ENCODE measurements at regions not wholly inside any gene's neighbourhood (a gene's known extent, or its start where the extent isn't known, plus 50 kb on each side); places are given as distances from the start of the nearest gene placed in this dataset.

DNA sequence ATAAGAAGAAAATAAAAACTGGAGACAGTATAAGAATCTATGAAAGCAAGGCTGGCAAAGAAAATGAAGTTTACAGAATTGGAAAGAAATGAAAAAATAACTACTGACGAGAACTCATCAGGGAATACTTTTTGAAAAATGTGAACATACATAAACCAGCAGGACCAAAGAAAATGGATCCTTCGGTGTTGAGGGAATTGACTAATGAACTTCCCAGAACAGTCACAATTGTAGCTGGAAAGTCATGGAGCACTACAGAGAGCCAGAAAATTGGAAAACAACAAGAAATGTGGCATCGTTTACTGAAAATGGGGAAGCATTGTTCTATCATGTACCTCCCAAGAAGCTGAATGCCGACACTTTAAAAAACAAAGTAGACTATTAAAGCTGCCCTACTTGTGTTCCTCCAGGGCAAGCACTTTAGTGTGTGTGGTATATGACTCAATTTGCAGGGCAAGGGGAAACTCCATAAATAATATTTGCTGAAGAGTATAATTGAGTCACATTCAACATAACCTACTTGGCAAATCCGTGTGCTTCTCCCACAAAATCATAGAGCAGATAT lies 1221.6 kb upstream of the NRXN1 start:
- no peak for DNase-seq

DNA sequence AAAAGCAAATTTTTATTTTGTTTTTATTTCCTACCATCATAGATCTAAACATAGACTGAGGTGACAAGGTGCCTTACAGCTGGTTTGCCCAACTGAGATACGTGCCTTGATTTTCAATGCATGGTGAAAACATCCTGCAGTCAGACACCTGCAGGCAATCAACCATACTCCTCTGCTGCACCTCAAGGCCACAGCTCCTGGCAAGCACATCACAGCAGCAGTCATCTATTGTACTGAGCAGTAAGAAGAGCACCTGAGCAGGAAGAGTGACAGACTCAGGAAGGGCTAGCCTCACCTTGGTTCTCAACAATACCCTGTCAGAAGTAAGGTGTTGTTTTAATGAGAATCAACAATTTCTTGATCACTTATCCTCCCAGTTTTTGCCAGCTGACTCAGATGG lies 1206.8 kb upstream of the NRXN1 start:
- DNase-seq: no peak

DNA sequence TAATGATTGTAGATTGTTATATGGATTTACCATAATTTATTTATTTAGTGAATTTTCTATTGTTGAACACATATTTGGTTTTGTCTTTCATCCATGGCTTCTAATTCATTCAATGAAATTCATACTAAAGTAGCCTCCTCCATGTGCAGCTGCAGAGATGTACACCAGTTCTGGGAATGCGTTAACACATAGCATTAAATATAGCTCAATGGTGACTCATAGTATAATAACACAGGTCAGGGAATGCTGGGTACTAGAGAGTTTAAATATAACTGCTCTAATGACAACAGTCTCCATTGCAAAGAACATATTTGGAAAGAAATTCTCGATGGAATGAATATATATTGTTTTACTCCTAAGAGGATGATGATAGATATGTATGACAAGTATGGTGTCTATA lies 1190.2 kb upstream of the NRXN1 start:
- DNase-seq: no peak

DNA sequence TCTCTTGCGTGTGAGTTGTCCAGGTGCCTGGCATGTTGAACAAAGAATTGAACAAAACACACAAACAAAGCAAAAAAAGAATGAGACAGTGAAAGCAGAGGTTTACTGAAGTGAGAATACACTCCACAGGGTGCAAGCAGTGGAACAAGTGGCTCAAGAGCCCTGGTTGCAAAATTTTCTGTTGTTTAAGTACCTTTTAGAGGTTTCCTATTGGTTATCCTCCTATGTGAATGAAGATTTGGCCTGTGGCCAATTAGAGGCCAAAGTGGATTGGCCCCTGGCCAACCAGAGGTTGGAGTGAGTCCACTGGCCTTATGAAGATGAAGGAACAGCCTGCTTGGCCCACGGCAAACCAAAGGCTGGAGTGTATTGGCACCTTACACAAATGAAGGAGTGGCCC lies 1188.5 kb upstream of the NRXN1 start:
- DNase-seq: peak; percentile 0

DNA sequence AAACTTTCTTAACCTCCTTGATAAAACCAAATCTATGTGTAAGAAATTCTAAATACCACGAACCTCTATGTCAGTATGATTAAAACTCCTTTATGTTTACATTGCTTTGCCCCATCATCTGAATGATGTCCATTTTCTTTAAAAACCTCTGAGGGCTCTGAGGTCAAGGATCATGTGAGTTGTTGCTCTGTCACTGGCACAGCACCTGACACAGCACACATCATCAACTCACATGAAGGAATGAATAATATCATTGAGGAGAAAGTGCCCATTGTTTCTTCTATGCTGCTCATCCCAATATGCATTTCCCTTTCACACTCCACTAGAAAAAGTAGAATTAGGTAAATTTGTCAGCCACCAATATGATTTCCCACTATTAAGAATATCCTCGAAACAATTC lies 1178.7 kb upstream of the NRXN1 start:
- DNase-seq: no peak

DNA sequence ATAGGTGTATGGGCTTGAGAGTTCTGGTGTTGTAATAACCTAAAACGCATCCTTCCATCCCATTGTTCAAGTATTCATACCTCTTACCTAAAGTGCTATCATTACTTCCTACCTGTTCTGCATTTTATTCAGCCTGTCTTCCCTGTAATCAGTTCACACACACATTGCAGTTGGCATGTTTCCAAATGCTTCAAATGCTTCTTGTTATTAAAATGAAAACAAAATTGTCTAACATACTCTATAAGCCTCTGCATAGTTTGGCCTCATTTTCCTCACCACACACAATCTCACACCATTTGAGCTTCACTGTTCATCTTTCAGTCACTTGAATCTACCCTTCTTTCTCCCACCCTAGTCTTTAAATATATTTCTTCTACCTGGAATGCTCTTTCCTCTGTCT lies 1178.2 kb upstream of the NRXN1 start:
- DNase-seq: no peak

DNA sequence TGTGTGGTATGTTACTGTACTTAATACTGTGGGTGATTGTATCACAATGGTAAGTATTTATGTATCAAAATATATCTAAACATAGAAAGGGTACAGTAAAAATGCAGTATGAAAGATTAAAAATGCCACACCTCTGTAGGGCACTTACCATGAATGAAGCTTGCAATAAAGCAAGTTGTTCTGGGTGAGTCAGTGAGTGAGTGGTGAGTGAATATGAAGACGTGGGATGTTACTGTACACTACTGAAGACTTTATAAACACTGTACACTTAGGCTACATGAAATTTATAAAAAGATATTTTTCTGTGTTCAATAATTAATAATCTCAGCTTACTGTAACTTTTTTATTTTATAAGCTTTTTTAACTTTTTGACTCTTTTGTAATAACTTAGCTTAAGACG lies 1162.4 kb upstream of the NRXN1 start:
- DNase-seq: no peak

DNA sequence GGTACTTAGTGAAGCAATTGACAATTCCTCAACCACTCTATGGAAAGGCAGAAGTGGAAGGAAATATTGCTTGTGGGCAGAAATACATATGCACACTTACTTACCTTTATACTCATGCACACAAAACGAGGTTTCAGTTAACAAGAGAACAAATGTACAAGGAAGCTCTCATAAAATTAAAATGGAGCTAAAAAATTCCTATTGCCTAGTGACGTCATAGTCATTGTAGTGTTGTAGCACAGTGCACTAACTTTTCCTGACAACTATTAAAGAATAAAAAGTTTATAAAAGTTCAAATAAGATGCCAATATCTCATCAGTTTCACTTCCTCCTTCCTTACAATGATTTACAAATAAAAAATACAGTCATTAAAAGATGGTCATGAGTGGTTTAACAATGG lies 1161.9 kb upstream of the NRXN1 start:
- no peak for DNase-seq

DNA sequence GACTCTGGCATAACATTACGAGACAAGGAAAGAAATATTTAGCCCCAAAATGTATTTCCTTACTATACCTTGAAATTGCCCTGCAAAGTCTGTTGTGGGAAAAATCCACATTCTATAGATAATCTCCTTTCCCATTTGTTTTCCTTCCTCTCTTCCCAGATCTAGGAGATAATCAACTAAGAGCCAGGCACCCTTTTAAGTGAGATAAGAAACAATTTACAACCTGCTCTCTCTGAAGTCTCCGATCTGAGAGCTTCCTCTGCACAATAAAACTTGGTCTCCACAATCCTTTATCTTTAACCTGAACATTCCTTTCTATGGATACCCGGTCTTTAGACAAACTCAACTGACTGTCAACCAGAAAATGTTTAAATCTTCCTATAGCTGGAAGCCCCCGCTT lies 1160.7 kb upstream of the NRXN1 start:
- DNase-seq: no peak

DNA sequence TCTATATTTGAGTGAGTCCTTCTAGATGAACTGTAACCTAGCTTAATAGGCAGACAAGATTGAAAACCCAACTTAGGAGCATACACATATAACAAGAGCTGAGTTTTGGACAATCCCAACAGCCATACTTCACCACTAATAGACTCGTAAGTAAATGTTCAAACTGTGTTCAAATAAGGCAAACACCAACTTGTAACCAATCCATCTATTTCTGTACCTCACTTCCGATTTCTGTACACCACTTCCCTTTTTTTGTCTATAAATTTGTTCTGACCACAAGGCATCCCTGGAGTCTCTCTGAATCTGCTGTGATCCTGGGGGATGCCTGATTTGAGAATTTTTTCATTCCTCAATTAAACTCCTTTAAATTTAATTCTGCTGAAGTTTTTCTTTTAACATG lies 1149.1 kb upstream of the NRXN1 start:
- DNase-seq: no peak

DNA sequence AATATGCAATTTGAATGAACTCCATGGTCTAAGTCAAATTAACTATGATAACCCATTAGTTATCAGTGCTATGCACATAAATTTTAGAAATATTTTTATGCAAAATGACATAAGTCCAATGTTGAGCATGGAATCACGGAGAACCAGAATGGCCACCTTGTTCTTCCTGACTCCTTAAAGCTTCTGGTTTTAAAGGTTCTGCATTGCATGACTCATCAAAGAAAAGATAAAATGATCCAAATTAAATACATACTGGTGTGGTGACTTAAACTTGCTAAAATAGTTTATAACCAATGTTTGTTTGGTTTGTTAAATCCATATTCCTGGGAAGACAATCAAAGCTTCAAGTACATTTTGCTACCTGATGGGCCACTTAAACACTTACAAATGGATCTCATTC lies 1146.9 kb upstream of the NRXN1 start:
- no peak for DNase-seq

DNA sequence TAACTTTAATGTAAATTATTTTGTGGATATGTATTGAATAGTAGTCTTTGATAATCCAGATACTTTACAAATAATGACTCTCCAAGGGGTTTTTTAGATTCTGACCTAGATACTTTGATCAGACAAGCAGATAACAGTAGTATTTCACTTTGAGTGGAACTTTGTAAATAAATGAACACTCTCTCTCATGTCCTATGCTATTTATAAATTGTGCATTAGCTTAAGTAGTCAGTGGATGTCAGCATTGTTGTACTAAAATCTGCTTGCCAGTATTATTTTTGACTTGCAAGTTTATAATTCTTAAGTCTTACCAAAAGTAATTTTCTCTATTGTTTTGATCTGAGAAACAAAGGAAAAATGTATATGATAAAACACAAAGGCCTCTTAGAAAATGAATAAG lies 1113.1 kb upstream of the NRXN1 start:
- DNase-seq: no peak

DNA sequence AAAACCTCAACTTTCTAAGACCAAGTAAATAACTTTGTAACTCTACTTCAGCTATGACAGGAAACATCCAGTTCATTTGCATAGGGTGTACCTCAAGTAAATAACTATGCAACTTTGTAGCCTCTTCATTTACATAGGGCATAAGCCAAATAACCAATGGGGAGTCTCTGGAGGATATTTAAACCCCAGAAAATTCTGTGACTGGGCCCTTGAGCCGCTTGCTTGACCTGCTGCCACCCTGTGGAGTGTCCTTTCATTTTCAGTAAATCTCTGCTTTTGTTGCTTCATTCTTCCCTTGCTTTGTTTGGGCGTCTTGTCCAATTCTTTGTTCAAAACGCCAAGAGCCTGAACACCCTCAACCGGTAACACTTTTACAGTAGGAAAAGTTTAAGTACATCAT lies 1112.7 kb upstream of the NRXN1 start:
- no peak for DNase-seq

DNA sequence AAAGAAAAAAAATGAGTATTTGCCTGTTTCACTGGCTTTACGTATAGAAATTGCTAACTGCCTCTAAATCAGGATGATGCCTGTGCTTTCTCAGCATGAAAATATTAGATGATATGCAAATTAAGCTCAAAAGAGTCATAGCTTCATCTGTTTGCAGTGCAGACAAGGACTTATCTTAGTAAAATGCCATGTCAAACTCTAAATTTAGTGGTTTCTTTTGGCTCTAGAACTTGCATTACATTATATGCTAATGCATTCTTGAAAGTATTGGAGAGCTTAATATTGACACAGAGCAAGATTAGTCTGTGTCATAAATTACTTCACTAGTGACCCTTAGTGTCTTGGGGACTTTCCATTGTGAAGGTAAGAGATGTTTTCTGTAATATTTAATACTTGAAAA lies 1109.1 kb upstream of the NRXN1 start:
- DNase-seq: no peak

DNA sequence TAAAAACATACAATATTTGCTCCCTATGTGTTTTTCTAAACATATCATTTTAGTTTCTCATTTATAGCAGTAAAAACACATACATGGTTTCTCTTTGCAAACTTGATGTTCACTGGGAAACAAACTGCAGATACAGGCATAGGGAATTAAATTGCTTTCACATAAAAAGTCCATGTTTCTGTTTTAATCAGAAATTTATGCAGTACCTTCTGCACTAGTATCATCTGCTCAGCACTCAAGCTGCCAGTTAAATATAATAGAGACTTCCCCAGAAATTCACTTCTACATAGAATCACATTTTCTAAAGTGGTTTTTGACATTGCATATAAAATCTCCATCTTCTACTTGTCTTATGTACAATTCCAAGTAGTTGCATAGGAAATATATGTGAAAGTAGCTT lies 1107.3 kb upstream of the NRXN1 start:
- no peak for DNase-seq

DNA sequence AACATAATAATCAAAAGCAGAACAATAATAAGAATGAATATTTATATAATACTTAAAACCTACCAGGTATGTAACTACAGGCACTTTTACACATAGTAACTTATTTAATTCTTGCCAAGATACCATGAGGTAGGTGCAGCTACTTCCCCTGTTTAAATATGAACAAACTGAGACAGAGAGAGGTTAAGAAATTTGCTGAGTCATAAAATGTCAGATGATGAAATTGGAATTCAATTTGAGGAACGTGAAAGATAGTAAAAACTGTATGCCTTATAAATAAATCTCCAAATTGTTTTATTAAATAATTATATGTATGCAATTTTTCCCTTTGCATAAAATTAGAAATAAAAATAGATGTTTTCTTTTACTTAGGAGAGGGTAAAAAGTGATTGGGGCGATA lies 1103.3 kb upstream of the NRXN1 start:
- DNase-seq: no peak

DNA sequence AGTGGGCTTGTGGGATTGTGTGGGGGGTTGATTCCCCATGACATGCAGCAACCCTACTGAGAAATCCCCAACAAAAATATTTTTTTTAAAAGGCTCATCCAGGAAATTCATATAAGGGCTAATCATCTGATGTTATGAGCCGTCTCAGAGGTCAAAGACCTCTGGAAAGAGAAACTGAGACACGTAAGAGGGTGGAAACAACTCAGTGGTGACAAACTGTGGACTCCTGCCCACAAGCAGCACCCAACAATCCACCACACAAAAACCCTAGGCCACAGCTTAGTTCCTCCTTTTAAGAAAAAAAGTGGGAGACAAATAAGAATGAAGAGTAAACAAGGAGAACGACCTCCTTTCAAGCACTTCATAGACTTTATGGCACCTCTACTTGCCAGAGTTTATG lies 1096.1 kb upstream of the NRXN1 start:
- DNase-seq: no peak

DNA sequence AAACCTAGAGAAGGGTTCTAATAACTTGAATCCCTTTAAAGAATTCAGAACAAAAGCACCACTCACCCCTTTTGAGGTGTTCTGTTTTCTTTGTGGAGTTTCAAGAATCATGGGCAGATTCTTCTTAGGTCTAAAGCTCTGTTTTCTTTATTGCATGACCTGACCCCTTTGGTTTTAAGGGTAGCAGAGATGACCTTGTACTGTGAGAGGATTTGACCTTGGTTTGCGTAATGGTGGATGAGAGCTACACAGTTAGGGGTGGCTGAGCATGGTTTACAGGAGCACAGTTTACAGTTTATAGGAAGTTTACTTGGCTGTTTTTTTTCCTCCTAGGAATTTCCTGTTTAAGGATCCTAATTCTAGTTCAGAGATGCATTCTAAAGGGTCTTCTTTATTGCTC lies 1095.6 kb upstream of the NRXN1 start:
- DNase-seq: no peak

DNA sequence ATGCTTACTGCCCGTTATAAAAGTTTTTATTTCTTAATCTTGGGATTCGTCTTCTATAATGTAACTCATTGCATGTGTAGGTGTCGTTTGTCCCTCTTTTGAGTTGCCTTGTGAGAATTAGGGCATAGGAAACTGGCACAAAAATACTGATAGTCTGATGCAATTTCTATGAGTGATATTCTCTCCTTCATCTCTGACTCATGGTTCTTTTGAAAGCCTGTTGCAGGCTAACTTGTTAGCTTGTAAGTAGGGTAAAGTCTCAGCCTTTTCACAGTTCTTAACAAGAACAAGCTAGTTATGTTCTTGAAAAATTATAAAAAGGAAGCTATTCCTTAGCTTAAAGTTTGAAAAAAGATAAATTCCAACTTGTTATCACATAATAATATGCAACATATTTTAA lies 1085.4 kb upstream of the NRXN1 start:
- DNase-seq: no peak

DNA sequence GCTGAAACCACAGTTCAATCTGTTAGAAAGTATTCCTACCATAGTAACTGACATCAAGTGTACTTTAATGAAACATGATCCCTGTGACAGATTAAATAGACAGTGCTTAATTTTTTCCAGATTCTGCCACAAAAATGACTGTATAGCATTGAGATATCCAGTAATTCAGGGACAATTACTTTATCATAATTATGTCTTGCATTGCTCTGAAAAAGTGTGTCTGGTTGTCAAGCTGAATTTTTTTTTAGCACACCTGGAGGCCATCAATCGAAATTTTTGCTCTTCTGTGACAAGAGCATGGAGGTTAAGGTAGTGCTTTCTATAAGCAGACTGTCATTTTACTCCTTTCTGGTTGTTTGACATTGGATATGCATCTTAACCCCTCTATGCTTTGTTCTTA lies 1083.8 kb upstream of the NRXN1 start:
- no peak for DNase-seq

DNA sequence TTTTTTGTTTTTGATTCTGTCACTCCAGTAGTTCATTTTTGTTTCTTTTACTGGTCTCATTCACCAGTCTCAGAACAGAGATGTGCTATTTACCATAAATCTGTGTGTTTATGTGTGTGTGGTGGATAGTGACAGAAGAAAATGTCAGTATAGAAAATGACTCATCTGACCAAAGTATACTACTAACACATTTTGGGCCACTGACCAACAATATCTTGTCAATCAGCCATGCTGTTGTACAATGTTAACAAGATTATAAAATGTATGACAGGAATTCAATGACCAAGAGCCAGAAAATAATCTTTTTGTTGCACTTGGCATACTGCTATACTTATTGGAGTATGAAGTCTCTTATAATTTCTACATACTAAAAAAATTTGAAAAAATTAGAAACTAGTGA lies 1081.4 kb upstream of the NRXN1 start:
- no peak for DNase-seq

DNA sequence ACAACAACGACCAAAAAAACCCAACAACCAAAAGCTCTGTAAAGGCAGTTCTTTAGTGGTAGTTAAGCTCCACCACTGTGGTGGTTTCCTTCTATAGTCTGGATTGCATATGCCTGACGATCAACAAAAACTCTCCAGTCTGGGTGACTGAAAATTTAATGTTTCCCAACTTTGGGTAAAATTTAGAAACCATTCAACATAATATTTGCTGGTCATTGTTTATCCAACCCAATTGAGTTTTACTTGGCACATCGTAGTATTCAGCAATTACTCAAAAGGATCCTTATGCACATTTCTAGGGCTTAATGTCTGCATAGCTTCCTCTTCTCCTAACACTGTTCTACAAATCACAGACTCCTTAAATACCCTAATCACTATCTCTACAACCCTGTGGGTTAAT lies 1080.2 kb upstream of the NRXN1 start:
- DNase-seq: no peak

DNA sequence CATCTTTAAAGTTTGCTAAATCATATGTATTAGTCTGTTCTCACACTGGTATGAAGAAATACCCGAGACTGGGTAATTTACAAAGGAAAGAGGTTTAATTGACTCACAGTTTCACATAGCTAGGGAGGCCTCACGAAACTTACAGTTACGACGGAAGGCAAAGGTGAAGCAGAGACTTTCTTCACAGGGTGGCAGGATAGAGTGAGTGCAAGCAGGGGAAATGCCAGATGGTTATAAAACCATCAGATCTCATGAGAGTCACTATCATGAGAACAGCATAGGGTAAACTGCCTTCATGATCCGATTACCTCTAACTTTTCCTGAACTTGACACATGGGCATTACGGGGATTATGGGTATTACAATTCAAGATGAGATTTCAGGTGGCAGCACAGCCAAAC lies 1075.2 kb upstream of the NRXN1 start:
- no peak for DNase-seq

DNA sequence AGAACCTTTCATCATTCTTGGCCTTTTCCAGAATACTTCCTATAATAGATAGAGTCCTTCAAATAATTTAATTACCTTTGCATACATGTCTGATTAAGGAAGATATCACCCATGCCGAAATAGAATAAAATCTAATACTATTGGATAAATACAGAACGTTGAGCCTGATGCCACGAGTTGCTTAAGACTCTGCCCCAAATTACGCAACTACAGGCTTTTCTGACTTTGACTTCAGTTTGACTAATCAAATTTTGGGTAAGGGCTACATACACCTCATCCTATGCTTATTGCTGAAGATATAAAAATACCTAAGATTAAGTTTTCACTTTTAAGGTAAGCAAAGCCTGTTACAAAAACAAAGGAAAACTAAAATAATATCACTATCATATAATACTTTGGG lies 1065.1 kb upstream of the NRXN1 start:
- DNase-seq: no peak

DNA sequence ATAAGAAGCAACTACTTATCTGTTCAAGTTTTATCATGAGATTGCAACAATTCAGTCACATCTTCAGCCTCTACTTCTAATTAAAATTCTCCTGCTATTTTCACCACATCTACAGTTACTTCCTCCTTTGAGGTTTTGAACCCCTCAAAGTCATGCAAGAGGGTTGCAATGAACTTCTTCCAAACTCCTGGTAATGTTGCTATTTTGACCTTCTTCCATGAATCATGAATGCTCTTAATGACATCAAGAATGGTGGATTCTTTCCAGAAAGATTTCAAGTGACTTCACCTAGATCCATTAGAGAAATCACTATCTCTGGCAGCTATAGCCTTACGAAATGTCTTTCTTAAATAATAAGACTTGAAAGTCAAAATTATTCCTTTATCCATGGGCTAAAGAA lies 1052.8 kb upstream of the NRXN1 start:
- no peak for DNase-seq

DNA sequence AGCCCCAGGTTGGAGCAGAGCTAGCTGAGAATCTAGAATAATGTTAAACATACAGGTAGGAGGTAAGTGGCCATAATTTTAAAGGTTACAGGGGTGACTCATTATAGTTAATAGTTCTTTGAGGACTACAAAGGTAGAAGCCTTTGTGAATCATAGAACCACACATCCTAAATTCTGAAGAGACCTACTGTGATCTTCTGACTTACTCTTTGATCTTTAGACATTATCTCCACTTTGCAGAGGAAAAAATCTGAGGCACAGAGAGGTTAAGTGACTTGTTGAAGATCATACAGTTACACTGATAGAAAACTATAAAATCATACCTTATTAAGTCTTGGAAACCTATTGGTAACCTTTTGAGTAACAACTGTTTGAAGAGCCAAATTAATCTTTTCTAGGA lies 1051.3 kb upstream of the NRXN1 start:
- DNase-seq: no peak
